M059J (cell line): ENCODE measurements at regions not wholly inside any gene's neighbourhood (a gene's known extent, or its start where the extent isn't known, plus 50 kb on each side); places are given as distances from the start of the nearest gene placed in this dataset.

ENCODE experiments used
- DNase-seq: peaks from one replicate; pipeline ENCODE4 v3.0.0-alpha.2; 2012; ENCODE audit warnings: low read depth

GRCh38 chr1:55937840-55938375 lies 641.5 kb downstream of the PLPP3 start:
- no peak for DNase-seq

- no peak for DNase-seq
Observed at GRCh38 chr1:55935236-55935635, 644.1 kb downstream of the PLPP3 start.

- DNase-seq = no peak
Observed at GRCh38 chr1:55932402-55932801, 647.0 kb downstream of the PLPP3 start.

- DNase-seq = no peak
Observed at GRCh38 chr1:55931081-55931940, 648.1 kb downstream of the PLPP3 start.

- DNase-seq = no peak
Observed at GRCh38 chr1:55929652-55930051, 649.7 kb downstream of the PLPP3 start.

- no peak for DNase-seq
Observed at GRCh38 chr1:55928576-55928975, 650.8 kb downstream of the PLPP3 start.

- DNase-seq = no peak
Observed at GRCh38 chr1:55927702-55928290, 651.6 kb downstream of the PLPP3 start.

GRCh38 chr1:55926906-55927471 lies 652.4 kb downstream of the PLPP3 start:
- DNase-seq = peak; percentile 60

- DNase-seq = no peak
Observed at GRCh38 chr1:55916907-55917306, 662.5 kb downstream of the PLPP3 start.

- peak; percentile 52 for DNase-seq
Observed at GRCh38 chr1:55916481-55916880, 662.9 kb downstream of the PLPP3 start.

GRCh38 chr1:55913565-55913964 lies 665.8 kb downstream of the PLPP3 start:
- no peak for DNase-seq

- DNase-seq = no peak
Observed at GRCh38 chr1:55912438-55912837, 666.9 kb downstream of the PLPP3 start.

GRCh38 chr1:55904541-55904940 lies 674.8 kb downstream of the PLPP3 start:
- no peak for DNase-seq

GRCh38 chr1:55898181-55898580 lies 681.2 kb downstream of the PLPP3 start:
- peak; percentile 76 for DNase-seq

GRCh38 chr1:55896210-55896609 lies 681.0 kb upstream of the USP24 start:
- DNase-seq = no peak

GRCh38 chr1:55894521-55894920 lies 679.4 kb upstream of the USP24 start:
- peak; percentile 46 for DNase-seq

GRCh38 chr1:55893155-55893554 lies 678.0 kb upstream of the USP24 start:
- peak; percentile 63 for DNase-seq

GRCh38 chr1:55888685-55889317 lies 673.6 kb upstream of the USP24 start:
- DNase-seq = no peak

GRCh38 chr1:55886856-55887712 lies 671.9 kb upstream of the USP24 start:
- DNase-seq = peak; percentile 20

GRCh38 chr1:55885619-55886018 lies 670.5 kb upstream of the USP24 start:
- DNase-seq = no peak

- no peak for DNase-seq
Observed at GRCh38 chr1:55882931-55883330, 667.8 kb upstream of the USP24 start.
